Astrocyte (in vitro differentiated cells and primary cell): ENCODE measurements at regions not wholly inside any gene's neighbourhood (a gene's known extent, or its start where the extent isn't known, plus 50 kb on each side); places are given as distances from the start of the nearest gene placed in this dataset.

ENCODE experiments used
- DNase-seq: peaks from one replicate; pipeline ENCODE4 v3.0.0-alpha.2; 2010; ENCODE audit warnings: low read depth
- FAIRE-seq: peaks from 2 replicates; lab custom pipeline; 2011; peaks lifted over from hg19 to GRCh38; lab: Jason Lieb, UNC
- H2AFZ ChIP-seq: 2 replicates; pipeline ENCODE4 v1.6.0; 2012; ENCODE audit warnings: low read depth, low read length, inconsistent platforms
- H3K27ac ChIP-seq: 2 replicates; pipeline ENCODE4 v1.5.1; 2011; ENCODE audit warnings: low read depth, low read length, inconsistent platforms
- H3K27me3 ChIP-seq: 2 replicates; pipeline ENCODE4 v1.6.0; 2011; ENCODE audit warnings: low read length, inconsistent platforms; ENCODE audit not compliant: insufficient read depth
- H3K36me3 ChIP-seq: 2 replicates; pipeline ENCODE4 v1.5.1; 2011; ENCODE audit warnings: low read length, inconsistent platforms; ENCODE audit not compliant: insufficient read depth
- H3K4me1 ChIP-seq: 2 replicates; pipeline ENCODE4 v1.5.1; 2011; ENCODE audit warnings: low read length, inconsistent platforms; ENCODE audit not compliant: insufficient read depth
- H3K4me2 ChIP-seq: 2 replicates; pipeline ENCODE4 v1.6.0; 2012; ENCODE audit warnings: low read length, inconsistent platforms
- H3K4me3 ChIP-seq: 2 replicates; pipeline ENCODE4 v1.5.1; 2011; ENCODE audit warnings: low read depth, mild to moderate bottlenecking, low read length, inconsistent platforms; ENCODE audit not compliant: insufficient read depth
- H3K79me2 ChIP-seq: 2 replicates; pipeline ENCODE4 v1.6.0; 2012; ENCODE audit warnings: mild to moderate bottlenecking, low read length, inconsistent platforms; ENCODE audit not compliant: insufficient read depth
- H3K9ac ChIP-seq: 2 replicates; pipeline ENCODE4 v1.6.0; 2012; ENCODE audit warnings: mild to moderate bottlenecking, low read length, inconsistent platforms
- H3K9me3 ChIP-seq: 2 replicates; pipeline ENCODE4 v1.5.1; 2012; ENCODE audit warnings: low read depth, mild to moderate bottlenecking, low read length, inconsistent platforms; ENCODE audit not compliant: insufficient read depth
- H4K20me1 ChIP-seq: 2 replicates; pipeline ENCODE4 v1.6.0; 2012; ENCODE audit warnings: low read length, inconsistent platforms; ENCODE audit not compliant: insufficient read depth
- H3K27ac Mint-ChIP-seq: one replicate; pipeline ENCODE4 v1.8.0; 2021; ENCODE audit warnings: mild to moderate bottlenecking, mixed read lengths; ENCODE audit not compliant: unreplicated experiment
- H3K27me3 Mint-ChIP-seq: one replicate; pipeline ENCODE4 v1.8.0; 2021; ENCODE audit warnings: low read depth, mixed read lengths; ENCODE audit not compliant: unreplicated experiment
- H3K36me3 Mint-ChIP-seq: one replicate; pipeline ENCODE4 v1.8.0; 2021; ENCODE audit warnings: low read depth, mixed read lengths; ENCODE audit not compliant: unreplicated experiment
- H3K4me1 Mint-ChIP-seq: one replicate; pipeline ENCODE4 v1.8.0; 2021; ENCODE audit warnings: low read depth, mixed read lengths; ENCODE audit not compliant: unreplicated experiment
- H3K4me3 Mint-ChIP-seq: one replicate; pipeline ENCODE4 v1.8.0; 2021; ENCODE audit warnings: mild to moderate bottlenecking, moderate library complexity, mixed read lengths; ENCODE audit not compliant: unreplicated experiment
- H3K9me3 Mint-ChIP-seq: one replicate; pipeline ENCODE4 v1.8.0; 2021; ENCODE audit warnings: mild to moderate bottlenecking, mixed read lengths; ENCODE audit not compliant: unreplicated experiment
- CTCF ChIP-seq: IDR thresholded peaks from 2 replicates; pipeline ENCODE4 v1.5.1; 2011; ENCODE audit warnings: low read depth, mild to moderate bottlenecking, inconsistent platforms, low read length, moderate library complexity; ENCODE audit not compliant: insufficient read depth
- EZH2 ChIP-seq: IDR thresholded peaks from 2 replicates; pipeline ENCODE4 v1.6.1; 2012; ENCODE audit warnings: mild to moderate bottlenecking, low read length, inconsistent platforms; ENCODE audit not compliant: insufficient read depth

GRCh38 chr7:22895828-22896165 is 73.1 kb upstream of the TOMM7 start:
- peaks cover 3% of the 10 kb centered on the region for H3K36me3 Mint-ChIP-seq
- H3K27ac Mint-ChIP-seq: no peak overlapping the region
- Histone ChIP-seq H2AFZ (no peak overlapping the region), H3K4me1 (no peaks in the 10 kb centered on the region), H3K27ac (no peak overlapping the region), H3K27me3 (no peaks in the 10 kb centered on the region), H3K4me2 (no peak overlapping the region), H3K4me3 (no peak overlapping the region), H3K9ac (no peak overlapping the region), H3K9me3 (no peaks in the 10 kb centered on the region), H3K36me3 (no peaks in the 10 kb centered on the region), H3K79me2 (no peaks in the 10 kb centered on the region), H4K20me1 (no peaks in the 10 kb centered on the region)
- H3K4me1 Mint-ChIP-seq: peaks cover 4% of the 10 kb centered on the region
- H3K4me3 Mint-ChIP-seq: no peak overlapping the region
- FAIRE-seq (no peak), DNase-seq (no peak)
- no peaks in the 10 kb centered on the region for H3K27me3 Mint-ChIP-seq
- TF ChIP-seq CTCF: no peak
- no peak for TF ChIP-seq EZH2
- no peaks in the 10 kb centered on the region for H3K9me3 Mint-ChIP-seq

- no peak overlapping the region for H3K4me2 ChIP-seq
Measured at GRCh38 chr7:22895140-22895827, 72.6 kb upstream of the TOMM7 start.

More at GRCh38 chr7:22895140-22895827, 72.6 kb upstream of the TOMM7 start:
- H4K20me1 ChIP-seq: no peaks in the 10 kb centered on the region
- H3K4me1 ChIP-seq: no peaks in the 10 kb centered on the region
- H3K27me3 ChIP-seq: no peaks in the 10 kb centered on the region
- H3K79me2 ChIP-seq: no peaks in the 10 kb centered on the region
- DNase-seq (no peak), FAIRE-seq (no peak)
- H3K4me1 Mint-ChIP-seq: peaks cover 4% of the 10 kb centered on the region
- no peak overlapping the region for H3K4me3 Mint-ChIP-seq
- no peaks in the 10 kb centered on the region for H3K9me3 ChIP-seq
- no peaks in the 10 kb centered on the region for H3K9me3 Mint-ChIP-seq
- H2AFZ ChIP-seq: no peak overlapping the region
- no peaks in the 10 kb centered on the region for H3K36me3 ChIP-seq
- no peak overlapping the region for H3K4me3 ChIP-seq
- H3K27ac Mint-ChIP-seq: no peak overlapping the region
- H3K27me3 Mint-ChIP-seq: no peaks in the 10 kb centered on the region
- peaks cover 3% of the 10 kb centered on the region for H3K36me3 Mint-ChIP-seq
- TF ChIP-seq EZH2: no peak
- TF ChIP-seq CTCF: no peak
- H3K27ac ChIP-seq: no peak overlapping the region
- no peak overlapping the region for H3K9ac ChIP-seq
